HG03139 (cell line): ENCODE measurements at regions not wholly inside any gene's neighbourhood (a gene's known extent, or its start where the extent isn't known, plus 50 kb on each side); places are given as distances from the start of the nearest gene placed in this dataset.

Source experiments
- ATAC-seq: cut with Tn5 transposase; IDR thresholded peaks from one replicate; pipeline ENCODE4 v1.9.1; 2021; ENCODE audit not compliant: unreplicated experiment

DNA sequence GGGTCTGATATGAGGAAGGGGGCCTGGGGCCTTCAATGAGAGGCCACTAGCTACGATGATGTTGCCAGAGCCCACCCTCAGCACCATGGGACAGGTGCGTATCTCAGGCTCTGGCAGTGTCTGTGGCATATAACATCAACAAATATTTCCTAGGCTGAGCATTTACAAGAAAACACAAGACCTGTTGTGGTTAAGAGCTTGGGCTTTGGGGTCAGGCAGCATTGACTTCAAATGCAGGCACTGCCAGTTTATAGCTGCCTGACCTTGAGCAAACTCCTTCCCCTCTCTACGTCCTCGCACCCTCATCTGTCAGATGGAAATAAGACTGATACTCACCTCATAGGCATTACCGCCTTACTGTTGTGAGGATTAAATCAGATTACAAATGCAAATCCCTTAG is 156.0 kb downstream of the KATNAL1 start:
- ATAC-seq = no peak

DNA sequence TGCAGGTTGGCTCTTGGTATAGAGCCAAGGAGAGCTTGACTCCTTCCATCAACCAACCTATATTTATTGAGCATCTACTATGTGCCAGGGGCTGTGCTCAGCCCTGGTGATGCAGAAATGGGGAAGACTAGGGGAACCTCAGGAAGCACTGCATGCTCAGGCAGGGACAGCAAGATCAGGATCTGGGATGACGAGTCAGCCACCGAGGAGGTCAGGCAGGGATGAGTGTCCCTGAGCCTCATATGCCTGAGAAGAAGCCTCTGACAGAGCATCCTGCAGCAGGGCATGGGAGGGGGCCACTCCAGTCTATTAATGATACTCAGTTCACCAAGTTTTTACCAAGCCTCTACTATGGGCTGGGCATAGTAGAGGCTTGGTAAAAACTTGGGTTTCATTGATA is 158.1 kb downstream of the KATNAL1 start:
- no peak for ATAC-seq

DNA sequence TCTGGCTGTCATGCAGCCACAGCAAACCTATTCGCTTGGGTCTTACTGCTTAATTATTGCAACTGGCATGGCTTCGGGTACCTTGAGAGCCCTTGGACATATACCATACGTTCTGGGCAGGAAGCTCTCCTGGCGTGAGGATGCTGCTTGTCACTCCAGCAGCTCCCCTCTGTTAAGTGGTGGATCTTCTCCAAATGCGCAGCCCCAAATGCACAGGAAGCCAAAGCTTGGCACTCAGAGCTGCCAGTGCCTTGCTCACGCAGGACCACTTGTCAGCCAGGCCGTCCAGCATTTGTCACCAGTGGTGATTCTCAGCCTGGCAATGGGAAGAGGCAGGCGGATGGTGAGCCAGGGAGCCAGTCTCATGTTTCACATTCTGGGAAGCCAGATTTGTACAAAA is 158.6 kb downstream of the KATNAL1 start:
- ATAC-seq = no peak

DNA sequence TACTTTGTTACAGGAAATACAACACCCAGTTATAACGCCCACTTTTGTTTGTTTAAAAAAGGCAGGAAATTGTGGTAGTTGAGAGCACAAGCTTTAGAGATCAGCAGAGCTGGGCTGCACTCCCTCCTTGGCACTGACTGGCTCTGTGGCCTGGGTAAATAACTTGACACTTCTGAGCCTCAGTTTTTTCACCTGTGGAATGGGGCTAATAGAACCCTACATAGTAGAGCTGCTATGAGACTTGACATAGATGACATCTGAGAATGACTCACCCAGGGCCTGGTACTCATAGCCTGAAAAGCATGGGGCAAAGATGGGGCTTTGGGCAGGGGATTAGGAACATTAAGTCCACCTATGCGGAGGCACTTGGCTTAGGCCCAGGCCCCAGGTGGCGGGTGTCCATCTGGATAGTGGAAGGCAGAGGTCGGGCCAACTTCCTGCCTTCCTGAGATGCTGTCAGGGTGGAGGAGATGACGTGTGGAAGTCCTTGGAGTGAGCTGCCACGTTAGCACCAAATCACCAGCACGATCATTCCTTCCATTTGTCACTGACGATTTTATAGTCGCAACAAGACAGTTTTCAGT is 159.1 kb downstream of the KATNAL1 start:
- no peak for ATAC-seq

DNA sequence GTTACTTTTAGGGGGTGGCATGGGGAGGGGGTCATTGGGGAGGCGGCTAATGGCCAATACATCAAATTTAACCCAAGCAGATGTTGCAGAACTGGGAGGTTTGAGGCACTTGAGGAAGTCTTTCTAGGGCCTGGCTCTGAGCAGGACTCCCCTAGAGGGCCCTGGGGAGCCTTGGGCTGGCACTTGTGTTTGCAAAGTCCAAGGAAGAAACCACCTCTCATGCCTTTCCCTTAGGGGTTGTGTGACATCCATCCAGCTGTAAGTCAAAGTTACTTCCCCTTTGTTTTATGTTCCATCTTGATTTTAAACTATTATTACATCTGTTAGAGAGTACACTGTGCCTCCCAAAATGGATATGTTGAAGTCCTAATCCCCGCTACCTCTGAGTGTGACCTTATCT is 159.9 kb downstream of the KATNAL1 start:
- ATAC-seq = no peak

DNA sequence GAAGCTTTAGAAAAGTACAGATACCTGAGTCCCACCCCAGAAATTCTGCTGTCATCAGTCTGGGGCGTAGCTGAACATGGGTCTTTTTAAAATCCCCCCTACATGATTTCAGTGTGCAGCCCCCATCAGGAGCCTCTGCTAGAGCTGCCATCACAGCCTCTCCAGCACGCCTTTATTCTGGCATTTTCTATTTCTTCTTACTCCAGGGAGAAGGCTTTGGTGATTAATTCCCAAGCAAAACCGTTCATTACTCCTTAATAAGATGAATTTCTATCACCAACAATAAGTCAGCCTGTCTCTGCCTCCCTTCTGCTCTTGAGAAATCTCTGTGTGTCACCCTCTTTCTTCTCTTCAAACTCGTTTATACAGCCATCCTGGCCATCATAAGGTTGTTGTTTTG is 160.3 kb downstream of the KATNAL1 start:
- no peak for ATAC-seq

DNA sequence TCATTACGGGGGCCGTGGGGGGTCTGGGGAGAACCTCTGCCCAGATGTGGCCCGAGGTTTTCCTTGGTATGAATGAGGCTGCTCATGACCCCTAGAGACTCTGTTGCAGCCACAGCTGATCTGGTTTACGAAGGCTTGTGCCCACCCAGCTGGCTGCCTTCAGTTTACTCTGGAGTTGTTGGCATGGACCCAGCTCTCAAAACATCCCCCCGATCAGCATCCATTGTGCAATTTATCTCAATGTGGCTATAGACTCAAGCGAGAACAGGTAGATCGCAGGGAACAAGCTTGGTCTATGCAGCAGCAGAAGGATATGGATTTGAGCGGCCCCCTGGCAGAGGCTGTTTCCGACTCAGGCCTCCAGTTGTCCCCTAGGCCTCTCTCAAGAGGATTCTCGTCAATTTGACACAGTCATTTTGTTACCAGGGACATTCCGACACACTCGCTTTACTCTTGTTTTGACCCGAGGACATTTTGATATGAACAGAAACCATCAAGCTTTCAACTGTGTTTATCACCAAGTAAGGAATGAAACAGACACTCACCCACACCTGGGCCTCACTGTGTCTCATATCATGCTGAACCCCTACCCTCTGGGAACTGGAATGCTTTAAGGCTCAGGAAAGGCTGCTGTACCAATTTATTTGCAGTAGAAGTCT is 161.5 kb downstream of the KATNAL1 start:
- ATAC-seq = no peak

DNA sequence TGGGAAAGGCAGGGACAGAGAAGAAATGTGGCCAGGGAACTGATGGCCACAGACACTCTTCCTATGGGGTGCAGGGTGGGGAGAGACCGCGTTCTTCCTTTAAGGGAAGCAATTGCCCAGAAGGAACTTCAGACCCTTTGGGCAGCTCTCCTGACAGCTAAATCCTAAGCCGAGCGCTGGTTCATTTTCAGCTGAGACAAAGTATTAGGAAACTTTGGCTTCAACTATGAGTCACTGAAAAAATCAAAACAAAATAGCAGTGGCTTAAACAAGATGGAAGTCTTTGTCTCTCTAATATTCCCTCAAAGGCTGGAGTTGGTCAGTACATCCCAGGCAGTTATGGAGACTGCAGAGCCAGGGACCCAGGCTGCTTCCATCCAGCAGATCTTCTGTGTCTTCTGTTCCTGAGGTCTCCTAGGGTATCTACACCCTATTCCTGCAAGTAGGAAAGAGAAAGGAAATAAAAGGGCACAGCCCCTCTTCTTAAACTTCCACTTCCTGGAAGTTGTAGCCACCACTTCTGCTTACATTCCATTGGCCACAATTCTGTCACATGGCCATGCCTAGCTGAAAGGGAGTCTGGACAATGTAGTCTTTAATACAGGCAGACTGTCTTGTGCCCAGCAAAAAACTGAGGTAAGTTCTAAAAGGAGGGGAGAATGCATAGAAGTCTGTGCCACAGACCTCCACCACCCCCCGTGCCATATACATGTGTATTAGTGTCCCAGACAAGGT is 163.5 kb downstream of the KATNAL1 start:
- no peak for ATAC-seq

DNA sequence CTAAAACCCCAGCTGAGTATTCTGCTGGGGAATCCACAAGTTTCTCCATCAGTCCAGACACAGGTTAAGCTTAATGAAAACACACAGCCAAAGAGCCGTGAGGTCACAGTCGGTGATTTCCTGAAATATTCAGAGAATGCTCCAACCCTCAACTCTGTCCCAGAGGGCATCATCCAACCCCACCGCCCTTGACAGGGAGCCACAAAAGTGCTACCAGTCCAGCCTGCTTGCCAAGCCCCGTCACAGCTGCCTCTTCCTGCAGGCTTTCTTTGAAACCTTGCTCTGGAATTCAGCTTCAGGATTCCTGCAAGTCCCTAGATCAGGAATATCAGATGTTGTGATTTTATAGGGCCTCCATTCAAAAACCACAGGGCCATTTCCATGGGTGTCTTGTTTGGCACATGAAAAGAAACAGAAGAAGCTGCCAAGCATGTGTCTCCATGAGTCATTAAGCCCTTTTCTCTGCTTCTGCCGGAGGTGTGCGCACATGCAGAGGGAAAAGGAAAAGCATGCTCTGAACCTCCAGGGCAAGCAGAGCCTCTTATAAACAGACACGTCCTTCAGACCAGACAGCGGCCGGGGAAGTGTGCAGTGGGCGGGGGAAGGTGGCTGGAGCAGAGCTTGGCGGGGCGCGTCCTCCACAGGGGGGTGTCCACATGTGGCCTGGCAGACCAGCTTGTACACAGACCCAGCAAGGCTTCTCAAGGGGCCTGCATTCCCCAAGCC is 164.7 kb downstream of the KATNAL1 start:
- ATAC-seq = no peak

DNA sequence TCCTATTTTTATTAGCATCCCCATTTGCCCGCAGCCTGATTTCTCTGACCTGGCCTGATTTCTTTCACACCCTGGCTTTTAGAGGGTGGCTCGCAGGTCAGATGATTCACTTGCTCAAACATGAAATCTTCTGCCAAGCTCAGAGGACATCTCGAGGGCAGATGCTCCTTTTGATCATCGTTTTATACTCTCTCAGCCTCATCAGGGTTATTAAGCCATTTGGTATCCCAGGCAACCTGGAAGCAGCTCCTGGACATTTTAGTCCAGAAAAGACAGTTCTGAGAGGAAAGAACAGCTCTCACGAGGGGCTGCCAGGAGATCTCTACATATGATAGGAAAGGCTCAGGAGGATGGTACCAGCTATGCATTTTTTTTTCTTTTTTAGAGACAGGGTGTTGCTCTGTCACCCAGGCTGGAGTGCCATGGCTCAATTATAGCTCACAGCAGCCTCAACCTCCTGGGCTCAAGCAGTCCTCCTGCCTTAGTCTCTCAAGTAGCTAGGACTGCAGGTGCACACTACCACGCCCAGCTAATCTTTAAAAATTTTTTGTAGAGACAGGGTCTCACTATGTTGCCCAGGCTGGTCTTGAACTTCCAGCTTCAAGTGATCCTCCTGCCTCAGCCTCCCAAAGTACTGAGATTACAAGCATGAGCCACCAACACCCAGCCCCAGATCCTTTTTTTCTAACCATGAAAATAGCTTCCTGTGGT is 165.4 kb downstream of the KATNAL1 start:
- ATAC-seq = no peak

DNA sequence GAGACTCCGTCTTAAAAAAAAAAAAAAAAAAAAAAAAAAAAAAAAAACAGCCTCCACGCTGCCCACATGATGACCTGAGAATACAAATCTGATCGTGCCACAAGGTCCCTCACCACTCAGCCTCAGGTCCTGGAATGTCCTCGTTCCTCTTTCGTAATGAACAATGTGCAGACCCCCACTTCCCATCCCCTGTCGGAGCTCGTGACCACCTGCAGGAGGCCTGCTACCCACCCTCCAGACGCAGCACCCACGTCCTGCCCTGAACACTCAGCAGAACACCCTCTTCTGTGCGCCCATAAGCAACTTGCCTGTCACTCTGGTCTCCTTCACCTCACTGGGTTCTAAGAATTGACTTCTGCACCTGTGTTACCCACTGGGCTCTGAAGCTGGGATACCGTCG is 166.4 kb downstream of the KATNAL1 start:
- no peak for ATAC-seq

DNA sequence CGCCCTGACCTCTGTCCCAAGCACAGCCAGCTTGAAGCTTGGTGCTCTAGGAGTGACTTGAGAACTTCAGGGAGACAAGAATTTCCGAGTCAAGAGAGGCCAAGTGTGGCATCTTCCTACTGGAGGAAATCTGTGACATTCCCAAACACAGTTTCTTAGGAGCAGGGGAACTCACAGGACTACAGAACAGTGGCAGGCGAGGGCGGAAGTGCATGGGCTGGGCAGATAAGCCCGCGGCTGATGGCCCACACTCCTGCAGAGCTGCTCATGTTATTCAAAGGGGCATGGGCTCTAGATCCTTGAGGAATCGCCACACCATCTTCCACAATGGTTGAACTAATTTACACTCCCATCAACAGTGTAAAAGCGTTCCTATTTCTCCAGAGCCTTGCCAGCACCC is 168.8 kb downstream of the KATNAL1 start:
- ATAC-seq = no peak

DNA sequence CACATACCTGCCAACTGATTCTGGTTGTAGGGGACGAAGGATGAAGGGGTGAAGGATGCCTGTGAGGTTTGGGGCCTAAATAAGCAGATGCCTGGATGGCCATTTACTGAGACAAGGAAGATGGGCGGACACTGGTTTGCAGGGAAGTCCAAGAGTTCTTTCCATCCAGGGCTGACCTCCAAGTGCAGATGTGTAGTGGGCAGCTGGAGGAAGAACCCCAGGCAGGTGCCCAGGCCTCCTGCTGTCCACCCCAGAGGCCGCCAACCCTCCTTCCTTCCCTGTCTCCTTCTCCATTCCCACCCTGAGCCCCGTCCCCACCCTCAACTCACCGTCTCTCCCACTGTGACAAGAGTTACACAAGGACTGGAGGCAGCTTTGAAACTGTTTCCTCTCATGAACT is 171.5 kb downstream of the KATNAL1 start:
- no peak for ATAC-seq

DNA sequence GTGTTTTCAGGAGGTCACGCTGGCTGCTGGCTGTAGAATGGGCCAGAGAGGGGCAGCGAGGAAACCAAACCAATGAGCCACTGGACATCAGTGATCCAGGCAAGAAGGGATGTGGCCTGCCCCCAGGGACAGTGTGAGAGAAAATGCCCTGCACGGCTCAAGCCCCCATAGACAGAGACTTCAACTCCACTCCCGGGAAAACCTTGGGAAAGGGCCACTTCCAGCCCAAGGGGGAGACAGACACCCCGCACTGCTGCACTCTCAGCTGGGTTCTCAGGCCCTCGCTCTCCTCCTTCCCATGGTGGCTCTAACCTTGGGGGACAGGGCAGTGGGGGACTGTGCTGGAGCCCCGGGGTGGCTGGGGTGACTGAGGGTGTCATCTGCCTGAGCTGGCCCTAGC is 172.0 kb downstream of the KATNAL1 start:
- ATAC-seq = no peak

DNA sequence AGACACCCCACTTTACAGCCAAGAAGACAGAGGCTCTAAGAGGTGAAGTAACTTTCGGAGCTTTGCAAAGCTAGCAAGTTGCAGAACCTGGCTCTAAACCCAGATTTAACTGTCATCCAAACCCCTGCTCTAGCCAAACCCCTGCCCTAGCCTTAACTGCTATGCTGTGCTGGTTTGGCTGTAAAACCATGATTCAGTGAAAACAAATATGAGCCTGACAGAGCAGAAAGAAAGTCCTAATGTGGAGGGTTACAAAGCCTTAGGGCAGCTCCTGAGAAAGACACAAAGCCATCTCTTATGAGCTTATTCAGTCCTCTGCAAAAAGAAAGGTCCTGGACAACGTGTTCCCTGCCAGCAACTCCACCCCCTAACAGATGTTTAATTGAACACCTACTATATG is 172.8 kb downstream of the KATNAL1 start:
- no peak for ATAC-seq

DNA sequence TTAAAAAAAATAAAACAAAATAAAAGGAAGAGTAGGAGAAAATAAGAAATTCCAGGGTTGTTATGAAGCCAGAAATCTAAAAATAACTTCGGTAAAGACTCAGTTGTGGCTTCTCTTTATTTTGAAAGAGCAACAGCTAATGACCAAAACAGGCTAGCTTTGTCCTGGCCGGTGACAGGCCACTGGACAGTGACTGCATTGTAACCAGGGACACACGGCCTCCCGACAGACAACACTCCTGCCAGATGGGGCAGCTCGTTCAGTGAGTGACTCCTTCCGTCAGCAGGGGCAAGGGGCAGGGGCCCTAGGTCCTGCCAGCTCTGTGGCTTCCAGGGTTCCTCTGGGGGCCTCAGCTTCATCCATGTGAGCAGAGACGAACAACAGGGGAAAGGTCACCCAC is 173.4 kb downstream of the KATNAL1 start:
- no peak for ATAC-seq

DNA sequence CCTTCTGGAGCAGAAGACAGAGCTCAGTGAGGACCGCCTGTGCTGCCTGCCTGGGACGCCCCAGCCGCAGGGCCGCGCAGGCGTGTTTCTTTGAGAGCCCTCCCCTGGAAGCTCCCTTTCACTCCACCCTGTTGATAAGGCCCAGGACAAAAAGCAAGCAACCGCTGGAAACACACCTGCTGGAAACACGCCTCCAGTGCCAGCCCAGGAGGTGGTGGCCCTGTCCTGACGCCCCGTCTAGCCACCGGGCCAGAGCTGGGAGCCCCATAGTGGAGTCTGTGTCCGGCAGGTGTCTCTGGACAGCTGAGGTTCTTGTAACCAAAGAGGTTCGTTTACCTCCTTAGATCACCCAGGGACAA is 173.8 kb downstream of the KATNAL1 start:
- ATAC-seq = no peak

DNA sequence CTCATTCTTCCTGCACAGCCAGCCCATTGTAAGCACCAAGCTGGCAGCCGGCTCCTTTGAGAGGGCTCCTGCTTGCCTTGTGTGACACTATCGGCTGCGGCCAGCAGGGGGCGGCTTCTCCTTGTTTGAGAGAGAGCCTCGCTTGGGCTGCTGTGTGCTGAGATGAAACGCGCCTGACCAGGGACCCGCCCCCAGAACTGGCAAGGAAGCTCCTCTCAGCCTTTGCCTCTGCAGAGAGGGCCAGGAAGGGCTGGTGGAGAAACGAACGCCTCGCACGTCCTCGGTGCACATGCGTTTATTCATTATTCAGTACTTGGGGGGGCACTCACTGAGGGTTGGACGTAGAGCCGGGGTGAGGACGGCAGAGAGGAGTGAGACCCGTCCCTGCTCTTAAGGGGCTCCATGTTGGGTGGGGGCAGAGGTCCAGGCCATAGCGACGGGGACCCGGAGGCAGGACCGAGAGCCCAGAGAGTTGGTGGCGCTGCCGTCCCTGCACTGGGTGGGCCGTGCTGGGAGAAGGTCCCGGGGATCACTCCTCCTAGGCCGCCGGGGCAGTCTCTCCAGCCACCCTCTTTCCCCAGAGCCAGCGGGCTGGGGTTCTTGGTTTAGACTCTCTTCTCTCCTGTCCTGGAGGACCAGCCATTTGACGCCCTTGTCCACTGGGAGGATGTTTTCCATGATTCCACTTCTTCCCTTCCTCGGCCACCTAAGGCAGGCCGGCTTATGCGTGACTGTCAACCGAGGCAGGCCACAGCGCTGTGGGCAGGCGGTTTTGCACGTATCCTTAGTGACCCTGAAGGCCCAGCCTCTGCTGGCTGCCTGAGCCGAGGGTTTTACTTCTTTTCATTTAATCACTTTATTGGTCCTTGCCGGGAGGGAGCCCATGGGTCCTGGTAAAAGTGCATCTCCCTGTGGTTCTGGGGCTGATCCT is 174.5 kb downstream of the KATNAL1 start:
- ATAC-seq = peak; percentile 91

DNA sequence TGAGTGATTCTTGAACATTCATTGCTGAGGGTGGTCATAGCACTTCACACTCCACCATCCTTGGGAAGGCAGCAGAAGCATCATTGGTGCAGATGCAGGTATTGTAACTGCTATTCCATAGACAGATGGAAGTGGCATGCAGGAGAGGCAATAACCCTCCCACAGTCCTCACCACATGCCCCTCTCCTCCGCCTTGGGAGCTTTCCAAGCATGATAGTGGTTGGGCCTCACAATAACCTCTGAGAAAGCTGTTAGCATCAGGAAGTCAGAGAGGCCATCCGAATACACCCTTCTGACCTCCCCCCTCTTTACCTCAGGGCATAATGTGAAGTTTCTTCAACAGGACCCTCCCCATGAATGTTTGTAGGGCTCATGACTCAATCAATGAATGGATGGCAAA is 177.9 kb downstream of the KATNAL1 start:
- ATAC-seq = no peak

DNA sequence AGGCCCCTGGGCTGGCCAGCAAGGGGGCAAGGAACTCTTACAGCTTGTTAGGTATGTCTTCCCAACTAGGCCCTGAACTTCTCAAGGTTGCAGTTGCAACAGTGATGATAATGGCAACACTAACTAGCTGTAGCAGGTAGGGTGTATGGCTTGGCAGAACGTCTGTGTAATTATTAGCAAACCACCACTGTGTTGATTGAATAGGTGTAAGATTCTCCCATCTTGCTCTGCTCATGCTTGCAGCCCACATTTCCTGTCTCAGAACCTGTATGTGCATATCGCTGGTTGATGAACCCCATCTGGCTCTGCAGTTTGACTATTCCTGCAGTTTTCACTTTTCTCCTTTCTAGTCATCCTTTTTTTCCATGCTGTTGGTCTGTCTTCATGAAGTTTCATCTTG is 178.8 kb downstream of the KATNAL1 start:
- ATAC-seq = peak; percentile 58
